Activated naive CD4-positive, alpha-beta T cell treated with anti-CD3 and anti-CD28 coated beads, Interleukin-2, amount 50 U/mL, for 16 hours (primary cell): ENCODE measurements at regions not wholly inside any gene's neighbourhood (a gene's known extent, or its start where the extent isn't known, plus 50 kb on each side); places are given as distances from the start of the nearest gene placed in this dataset.
"Not testable (repeated sequence)": the region's sequence is repeated elsewhere in the genome, so short reads cannot be mapped to it uniquely, and the experiment has no call there.

Experiments
- DNase-seq: peaks from one replicate; pipeline ENCODE4 v3.0.0-alpha.2; 2020

- DNase-seq, result no peak
Measured at GRCh38 chr2:220377482-220378155, 750.2 kb downstream of the SLC4A3 start.

DNA sequence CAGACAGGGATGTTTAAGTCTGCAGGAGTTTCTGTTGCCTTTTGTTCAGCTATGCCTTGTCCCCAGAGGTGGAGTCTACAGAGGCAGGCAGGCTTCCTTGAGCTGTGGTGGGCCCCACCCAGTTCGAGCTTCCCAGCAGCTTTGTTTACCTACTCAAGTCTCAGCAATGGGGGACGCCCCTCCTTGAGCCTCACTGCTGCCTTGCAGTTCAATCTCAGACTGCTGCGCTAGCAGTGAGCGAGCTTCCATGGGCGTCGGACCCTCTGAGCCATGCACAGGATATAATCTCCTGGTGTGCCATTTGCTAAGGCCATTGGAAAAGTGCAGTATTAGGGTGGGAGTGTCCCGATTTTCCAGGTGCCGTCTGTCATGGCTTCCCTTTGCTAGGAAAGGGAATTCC, 760.3 kb downstream of the SLC4A3 start:
- DNase-seq, result not testable (repeated sequence)

GRCh38 chr2:220393711-220394110, 766.3 kb downstream of the SLC4A3 start:
- no peak for DNase-seq

DNA sequence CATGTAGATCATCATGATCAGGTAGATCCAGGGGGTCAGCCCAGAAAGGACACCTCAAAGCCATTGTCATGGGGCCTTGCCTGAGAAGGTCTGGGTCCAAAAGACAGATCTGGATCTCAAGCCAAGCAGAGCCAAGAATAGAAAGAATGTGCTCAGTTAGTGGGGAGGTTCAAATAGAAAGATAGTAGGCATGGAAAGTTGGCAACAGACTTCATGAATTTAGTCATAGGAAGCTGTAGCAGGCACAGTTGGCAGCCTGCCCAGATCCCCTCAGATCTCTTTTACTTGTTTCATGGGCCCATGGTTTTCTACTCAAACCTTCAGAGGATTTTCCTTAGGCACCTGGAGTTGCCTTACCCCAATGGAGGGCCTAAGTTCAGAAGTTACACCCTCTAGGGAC, 767.0 kb downstream of the SLC4A3 start:
- no peak for DNase-seq

DNA sequence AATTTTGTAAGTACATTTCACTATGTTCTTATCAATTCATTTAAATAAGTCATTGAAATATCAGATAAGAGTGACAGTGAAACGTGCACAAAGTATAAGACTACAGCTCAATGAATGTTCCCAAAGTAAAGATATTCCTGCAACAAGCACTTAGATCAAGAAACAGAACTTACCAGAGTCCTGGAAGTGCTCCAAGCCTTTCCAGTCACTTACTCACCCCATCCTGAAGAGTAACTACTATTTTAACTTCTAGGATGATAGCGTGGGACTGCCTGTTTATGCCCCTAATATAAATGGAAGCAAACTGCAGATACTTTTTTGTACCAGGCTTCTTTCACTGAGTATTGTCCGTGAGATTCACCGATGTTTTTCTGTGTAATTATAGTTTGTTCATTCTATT, 768.9 kb downstream of the SLC4A3 start:
- DNase-seq, result no peak

GRCh38 chr2:220410296-220410695, 782.9 kb downstream of the SLC4A3 start:
- no peak for DNase-seq

- no peak for DNase-seq
Measured at GRCh38 chr2:220417503-220417902, 790.1 kb downstream of the SLC4A3 start.

DNA sequence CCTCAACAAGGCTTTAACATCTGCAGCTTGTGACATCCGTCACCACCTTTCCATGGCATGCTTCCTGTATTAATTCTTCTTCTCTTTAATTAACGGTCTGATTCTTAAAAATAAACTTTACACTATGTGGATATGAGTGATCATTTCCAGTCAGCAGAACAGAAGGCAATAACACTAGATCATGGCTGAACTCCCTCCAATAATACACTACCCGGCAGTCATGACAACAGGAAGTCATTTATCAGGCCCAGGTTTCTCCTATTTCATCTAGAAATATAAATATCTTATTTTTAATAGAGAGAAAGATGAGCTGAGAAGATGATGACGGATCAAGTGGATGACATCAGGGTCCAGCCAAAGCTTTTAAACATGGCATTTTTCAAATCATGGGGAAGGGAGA, 792.2 kb downstream of the SLC4A3 start:
- no peak for DNase-seq

DNA sequence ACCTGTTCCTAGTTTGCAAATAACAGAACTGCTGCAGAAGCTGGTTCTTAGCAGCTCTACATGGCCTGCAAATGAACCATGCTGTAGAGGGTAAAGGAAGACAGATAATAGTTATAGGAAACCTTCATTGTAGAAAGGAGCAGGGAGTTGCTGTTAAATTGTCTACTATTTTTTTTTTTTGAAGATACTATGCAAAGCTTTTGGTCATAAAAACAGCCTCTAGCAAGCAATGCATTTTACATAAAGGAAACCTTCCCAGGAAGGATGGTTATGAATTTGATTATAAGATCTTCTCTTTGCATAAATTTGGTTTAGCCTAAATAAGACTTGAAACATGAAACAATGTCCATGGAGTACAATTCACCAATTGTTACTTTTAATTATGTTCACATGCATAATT, 793.4 kb downstream of the SLC4A3 start:
- DNase-seq, result no peak

DNA sequence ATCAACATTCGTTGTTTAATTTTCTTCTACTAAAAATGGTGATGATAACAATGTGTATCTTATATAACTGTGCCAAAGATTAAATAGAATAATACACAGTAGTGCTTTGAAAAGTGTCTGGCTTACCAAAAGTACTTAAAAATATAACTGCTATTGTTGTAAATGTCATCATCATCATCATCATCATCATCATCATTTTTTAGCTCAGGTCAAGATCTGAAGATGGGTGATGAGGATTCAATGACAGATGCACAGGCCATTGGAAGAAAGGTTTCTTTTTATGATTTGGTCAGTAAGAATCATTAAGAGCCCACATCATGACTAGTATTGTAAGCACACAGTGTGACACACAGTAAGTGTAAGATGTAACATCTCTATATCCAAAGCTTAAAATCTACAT, 795.2 kb downstream of the SLC4A3 start:
- DNase-seq, result no peak

DNA sequence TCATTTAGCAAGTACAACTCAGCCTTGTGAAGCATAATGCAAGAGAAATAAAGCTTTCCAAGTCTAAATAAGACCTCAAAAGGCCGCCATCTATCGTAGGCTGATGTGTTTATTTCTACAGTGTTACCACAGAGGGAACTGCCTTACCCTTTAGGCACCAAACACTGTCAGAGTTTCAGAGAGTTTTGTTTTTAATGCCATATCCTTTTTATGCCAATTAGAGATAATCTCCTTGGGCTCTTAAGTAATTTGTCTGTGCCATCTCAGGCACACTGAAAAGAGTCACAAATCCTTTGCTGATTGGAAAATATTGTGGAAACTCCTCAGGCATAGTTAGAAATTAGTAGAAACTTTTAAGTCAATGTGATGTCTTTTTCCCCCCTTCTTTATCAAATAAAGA, 797.1 kb downstream of the SLC4A3 start:
- DNase-seq, result no peak

GRCh38 chr2:220432645-220433044, 805.2 kb downstream of the SLC4A3 start:
- DNase-seq, result no peak

GRCh38 chr2:220433131-220433530, 805.7 kb downstream of the SLC4A3 start:
- DNase-seq, result no peak

DNA sequence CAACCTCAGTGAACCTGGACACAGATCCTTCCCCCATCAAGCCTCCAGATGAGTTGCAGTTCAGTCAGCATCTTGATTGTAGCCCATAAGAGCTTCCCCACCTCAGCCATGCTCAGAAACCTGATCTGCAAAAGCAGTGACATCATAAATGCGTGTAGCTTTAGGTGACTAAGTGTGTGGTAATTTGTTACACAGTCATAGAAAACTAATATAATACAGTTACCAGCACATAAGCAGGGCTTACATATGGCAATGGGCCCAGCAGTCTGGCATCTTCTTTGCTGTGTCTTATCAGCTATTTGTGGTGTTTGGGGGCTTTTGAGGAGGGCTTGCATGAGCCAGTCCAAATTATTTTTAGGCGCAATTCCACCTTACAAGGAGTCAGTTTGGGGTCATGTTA, 807.0 kb downstream of the SLC4A3 start:
- DNase-seq, result no peak

GRCh38 chr2:220437938-220438337, 810.5 kb downstream of the SLC4A3 start:
- DNase-seq, result no peak

- no peak for DNase-seq
Measured at GRCh38 chr2:220440731-220441130, 813.3 kb downstream of the SLC4A3 start.

- no peak for DNase-seq
Measured at GRCh38 chr2:220441404-220441803, 814.0 kb downstream of the SLC4A3 start.

GRCh38 chr2:220442012-220442411, 814.6 kb downstream of the SLC4A3 start:
- no peak for DNase-seq

- DNase-seq, result no peak
Measured at GRCh38 chr2:220445429-220446105, 818.1 kb downstream of the SLC4A3 start.

GRCh38 chr2:220446106-220446712, 818.8 kb downstream of the SLC4A3 start:
- no peak for DNase-seq

DNA sequence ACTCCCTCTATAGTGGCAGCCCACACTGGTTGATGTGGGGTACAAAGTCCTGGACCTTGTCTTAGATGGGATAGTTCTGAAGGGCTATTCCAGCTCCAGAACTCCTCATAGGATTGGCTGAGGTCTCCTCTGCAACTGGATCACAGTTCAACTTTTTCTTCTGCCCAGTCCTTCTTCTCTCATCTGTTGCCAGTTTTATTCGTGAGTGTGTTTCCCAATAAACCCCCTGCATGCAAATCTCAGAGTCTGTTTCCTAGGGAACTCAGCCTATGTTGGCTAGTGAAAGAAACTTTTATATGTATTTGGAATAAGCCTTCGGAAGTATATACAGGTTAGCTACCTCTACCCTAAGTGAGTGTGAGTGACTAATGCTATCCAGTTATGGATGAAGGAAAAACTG, 823.4 kb downstream of the SLC4A3 start:
- DNase-seq, result no peak

DNA sequence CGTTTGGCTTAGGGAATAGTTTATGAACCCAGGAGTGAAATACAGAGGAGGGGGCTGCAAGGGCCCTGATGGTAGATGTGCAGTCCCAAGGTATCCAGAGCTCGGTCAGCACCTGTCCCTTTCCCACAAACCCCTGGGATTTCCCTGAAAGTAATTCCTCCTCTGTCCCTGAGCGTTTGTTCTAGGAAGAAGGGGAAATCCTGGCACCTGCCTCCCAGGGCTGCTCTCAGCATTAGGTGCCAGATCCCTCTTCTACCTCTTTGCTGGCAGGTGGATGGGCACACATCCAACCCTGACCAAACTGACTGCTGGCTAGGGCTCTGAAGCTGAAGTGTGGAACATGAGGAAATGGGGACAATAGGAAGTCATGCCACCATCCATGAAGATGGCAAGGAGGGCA, 824.0 kb downstream of the SLC4A3 start:
- DNase-seq, result no peak

DNA sequence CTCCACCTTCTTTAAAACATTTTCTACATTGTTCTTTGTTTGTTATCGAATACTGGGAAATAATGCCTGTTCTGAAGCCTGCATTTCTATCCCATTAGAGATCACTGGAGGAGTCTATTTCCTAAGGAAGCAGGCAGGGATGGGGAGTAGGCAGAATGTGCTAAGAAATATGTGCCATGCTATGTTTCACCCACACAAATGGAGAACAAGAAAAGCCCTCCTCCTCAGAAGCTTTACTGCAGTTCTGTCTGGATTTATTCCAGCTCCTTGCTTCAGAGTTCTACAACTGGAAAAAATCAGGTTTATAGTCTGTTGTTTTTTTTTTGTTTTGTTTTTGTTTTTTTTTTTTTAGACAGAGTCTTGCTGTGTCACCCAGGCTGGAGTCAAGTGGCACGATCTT, 825.1 kb downstream of the SLC4A3 start:
- no peak for DNase-seq

DNA sequence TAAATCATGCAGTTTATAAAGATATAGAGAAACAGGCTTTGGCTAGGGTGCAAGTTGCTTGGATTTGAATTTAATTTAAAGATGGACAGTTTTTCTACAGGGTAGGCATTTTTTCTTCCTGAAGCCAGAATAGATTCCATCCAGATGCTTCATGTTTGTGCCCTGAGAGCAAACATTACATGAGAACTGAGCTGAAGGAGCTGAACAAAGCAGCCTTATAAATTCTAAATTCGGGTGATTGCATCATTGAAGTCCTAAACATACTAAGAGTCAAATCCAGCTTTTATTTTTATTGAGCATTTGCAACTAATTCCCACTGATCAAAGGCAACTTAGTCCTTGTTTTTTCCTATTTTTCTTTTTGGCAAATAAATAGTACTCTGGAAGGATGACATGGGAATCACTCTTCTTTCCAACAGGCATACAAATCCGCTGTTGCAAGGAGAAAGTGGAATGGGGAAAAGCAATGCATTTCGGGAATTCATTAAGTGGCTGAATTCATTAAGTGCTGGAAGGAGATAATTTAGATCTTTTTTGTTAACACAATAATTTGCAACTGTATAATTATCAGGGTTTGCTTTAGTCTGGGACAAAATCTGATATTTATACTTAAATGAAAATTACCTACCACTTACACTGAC, 828.0 kb downstream of the SLC4A3 start:
- DNase-seq, result no peak
